DND-41 (cell line): ENCODE measurements at regions not wholly inside any gene's neighbourhood (a gene's known extent, or its start where the extent isn't known, plus 50 kb on each side); places are given as distances from the start of the nearest gene placed in this dataset.

Experiments used
- ATAC-seq: fragments of 200-7000 bp; cut with Tn5 transposase; 3 replicates; pipeline ENCODE4 v1.9.1; 2021; ENCODE audit warnings: low read depth; ENCODE audit not compliant: insufficient read depth
- DNase-seq: peaks from one replicate; pipeline ENCODE4 v3.0.0-alpha.2; 2020
- H2AFZ ChIP-seq: 2 replicates; pipeline ENCODE4 v1.6.0; 2012; ENCODE audit warnings: low read depth, low read length
- H3K27ac ChIP-seq: 2 replicates; pipeline ENCODE4 v1.5.1; 2012; ENCODE audit warnings: low read length, inconsistent platforms
- H3K27me3 ChIP-seq: fragments of 200-600 bp; sonication (generic); 2 replicates; pipeline ENCODE4 v1.6.0; 2012; ENCODE audit warnings: low read length, mild to moderate bottlenecking, inconsistent platforms; ENCODE audit not compliant: insufficient read depth, poor library complexity
- H3K36me3 ChIP-seq: 2 replicates; pipeline ENCODE4 v1.5.1; 2012; ENCODE audit warnings: low read length, inconsistent platforms; ENCODE audit not compliant: insufficient read depth
- H3K4me1 ChIP-seq: 2 replicates; pipeline ENCODE4 v1.5.1; 2012; ENCODE audit warnings: mild to moderate bottlenecking, low read length; ENCODE audit not compliant: insufficient read depth
- H3K4me2 ChIP-seq: 2 replicates; pipeline ENCODE4 v1.6.0; 2012; ENCODE audit warnings: mild to moderate bottlenecking, moderate library complexity, low read length, inconsistent platforms; ENCODE audit not compliant: insufficient read depth
- H3K4me3 ChIP-seq, 2 experiments: fragments of 200-600 bp in 1 of 2; shearing (Covaris generic) in 1 of 2; 2 replicates each; pipeline ENCODE4 v1.5.1; 2012 to 2016; ENCODE audit warnings: inconsistent platforms in 2 of 2, low read length in 2 of 2, mild to moderate bottlenecking in 2 of 2, low read depth in 1 of 2, moderate library complexity in 1 of 2
- H3K79me2 ChIP-seq: 2 replicates; pipeline ENCODE4 v1.6.0; 2012; ENCODE audit warnings: low read length, inconsistent platforms; ENCODE audit not compliant: insufficient read depth
- H3K9ac ChIP-seq: 2 replicates; pipeline ENCODE4 v1.6.0; 2012; ENCODE audit warnings: low read depth, mild to moderate bottlenecking, inconsistent platforms, low read length, moderate library complexity
- H3K9me3 ChIP-seq: 2 replicates; pipeline ENCODE4 v1.5.1; 2012; ENCODE audit warnings: low read length, moderate library complexity, mild to moderate bottlenecking, inconsistent platforms; ENCODE audit not compliant: insufficient read depth, severe bottlenecking
- H4K20me1 ChIP-seq: 2 replicates; pipeline ENCODE4 v1.6.0; 2012; ENCODE audit warnings: low read length; ENCODE audit not compliant: insufficient read depth
- EZH2 ChIP-seq: IDR thresholded peaks from 3 replicates; pipeline ENCODE4 v1.6.1; 2012; ENCODE audit warnings: borderline replicate concordance, low read depth, mild to moderate bottlenecking, moderate library complexity, low read length, inconsistent platforms; ENCODE audit not compliant: severe bottlenecking
- TF ChIP-seq, protein P1 (sequence below): IDR thresholded peaks from 2 replicates; pipeline ENCODE4 v1.5.1; 2012; ENCODE audit warnings: borderline replicate concordance, low read length, moderate library complexity, mild to moderate bottlenecking; ENCODE audit not compliant: poor library complexity, severe bottlenecking; ENCODE audit errors: extremely low read depth

DNA sequence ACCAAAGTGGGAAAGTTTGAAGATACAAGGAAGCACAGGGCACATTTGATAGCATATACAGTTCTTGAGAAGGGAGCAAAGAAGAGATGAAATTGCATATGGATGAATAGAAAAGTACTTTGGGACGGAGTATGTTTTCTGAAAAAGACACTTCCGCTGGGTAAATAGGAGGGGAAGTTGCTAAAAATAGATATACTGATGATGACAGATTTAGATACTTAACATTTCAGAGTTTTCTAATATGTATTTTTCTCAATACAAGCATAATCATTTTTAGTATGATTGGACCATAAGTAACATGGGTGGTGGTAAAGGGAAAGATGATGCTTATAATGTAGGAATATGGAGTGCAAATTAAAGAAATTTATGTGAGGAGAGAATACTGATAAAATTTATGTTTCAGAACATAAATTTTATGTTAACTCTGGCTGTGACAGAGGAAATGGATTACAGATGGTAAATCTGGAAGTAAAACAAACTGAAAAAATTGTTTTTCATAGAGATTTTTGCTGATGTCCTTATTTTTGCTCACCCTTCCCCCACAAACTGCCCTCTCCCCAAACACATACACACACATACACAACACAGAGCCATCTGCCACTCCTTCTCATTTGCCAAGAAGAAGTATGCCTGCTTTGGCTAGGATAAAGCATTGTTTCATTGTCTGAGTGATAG, 583.9 kb upstream of the MIR17HG start:
- ATAC-seq, result no peak

DNA sequence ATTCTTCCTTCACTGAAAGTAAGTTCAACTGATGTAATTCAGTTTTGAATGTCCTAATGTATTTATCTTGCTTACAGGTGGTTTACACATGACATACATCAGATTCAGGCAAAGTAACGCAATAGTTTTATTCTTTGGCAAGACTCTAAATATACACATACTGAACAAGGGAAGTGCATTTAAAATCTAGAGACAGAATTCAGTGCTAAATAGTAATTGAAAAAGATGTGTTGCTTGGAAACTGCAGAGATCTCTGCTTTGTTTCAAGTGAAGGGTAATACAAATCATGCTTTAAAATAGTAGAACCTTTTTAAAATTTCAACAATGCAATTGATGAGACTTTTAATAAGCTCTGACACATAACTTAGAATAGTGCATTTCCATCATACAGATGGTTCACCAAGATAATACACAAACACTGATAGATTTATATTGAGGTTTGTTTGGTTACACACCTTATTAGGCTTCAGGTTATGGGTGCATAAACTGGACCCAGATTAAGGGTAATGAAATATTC, 581.0 kb upstream of the MIR17HG start:
- no peak overlapping the region for H3K27ac ChIP-seq
- H3K79me2 ChIP-seq, result no peaks in the 10 kb centered on the region
- no peak for DNase-seq
- H4K20me1 ChIP-seq, result no peaks in the 10 kb centered on the region
- H3K4me2 ChIP-seq, result no peak overlapping the region
- no peaks in the 10 kb centered on the region for H3K27me3 ChIP-seq
- no peak for ATAC-seq
- no peaks in the 10 kb centered on the region for H3K4me1 ChIP-seq
- H3K36me3 ChIP-seq, result no peaks in the 10 kb centered on the region
- H3K4me3 ChIP-seq, result no peak overlapping the region
- no peak overlapping the region for H2AFZ ChIP-seq
- H3K9ac ChIP-seq, result no peak overlapping the region
- H3K9me3 ChIP-seq, result no peaks in the 10 kb centered on the region
- TF ChIP-seq, protein P1, sequence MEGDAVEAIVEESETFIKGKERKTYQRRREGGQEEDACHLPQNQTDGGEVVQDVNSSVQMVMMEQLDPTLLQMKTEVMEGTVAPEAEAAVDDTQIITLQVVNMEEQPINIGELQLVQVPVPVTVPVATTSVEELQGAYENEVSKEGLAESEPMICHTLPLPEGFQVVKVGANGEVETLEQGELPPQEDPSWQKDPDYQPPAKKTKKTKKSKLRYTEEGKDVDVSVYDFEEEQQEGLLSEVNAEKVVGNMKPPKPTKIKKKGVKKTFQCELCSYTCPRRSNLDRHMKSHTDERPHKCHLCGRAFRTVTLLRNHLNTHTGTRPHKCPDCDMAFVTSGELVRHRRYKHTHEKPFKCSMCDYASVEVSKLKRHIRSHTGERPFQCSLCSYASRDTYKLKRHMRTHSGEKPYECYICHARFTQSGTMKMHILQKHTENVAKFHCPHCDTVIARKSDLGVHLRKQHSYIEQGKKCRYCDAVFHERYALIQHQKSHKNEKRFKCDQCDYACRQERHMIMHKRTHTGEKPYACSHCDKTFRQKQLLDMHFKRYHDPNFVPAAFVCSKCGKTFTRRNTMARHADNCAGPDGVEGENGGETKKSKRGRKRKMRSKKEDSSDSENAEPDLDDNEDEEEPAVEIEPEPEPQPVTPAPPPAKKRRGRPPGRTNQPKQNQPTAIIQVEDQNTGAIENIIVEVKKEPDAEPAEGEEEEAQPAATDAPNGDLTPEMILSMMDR, result no peak
- TF ChIP-seq EZH2, result no peak

More for the DNA sequence above, 583.9 kb upstream of the MIR17HG start:
- no peaks in the 10 kb centered on the region for H3K79me2 ChIP-seq
- H3K36me3 ChIP-seq, result no peaks in the 10 kb centered on the region
- H3K4me3 ChIP-seq, result no peak overlapping the region
- H3K9me3 ChIP-seq, result no peaks in the 10 kb centered on the region
- no peaks in the 10 kb centered on the region for H4K20me1 ChIP-seq
- H2AFZ ChIP-seq, result no peak overlapping the region
- no peak for DNase-seq
- H3K9ac ChIP-seq, result no peak overlapping the region
- H3K4me2 ChIP-seq, result no peak overlapping the region
- no peaks in the 10 kb centered on the region for H3K4me1 ChIP-seq
- H3K27me3 ChIP-seq, result no peaks in the 10 kb centered on the region
- no peak overlapping the region for H3K27ac ChIP-seq
- TF ChIP-seq EZH2, result no peak
- TF ChIP-seq, protein P1, result no peak

DNA sequence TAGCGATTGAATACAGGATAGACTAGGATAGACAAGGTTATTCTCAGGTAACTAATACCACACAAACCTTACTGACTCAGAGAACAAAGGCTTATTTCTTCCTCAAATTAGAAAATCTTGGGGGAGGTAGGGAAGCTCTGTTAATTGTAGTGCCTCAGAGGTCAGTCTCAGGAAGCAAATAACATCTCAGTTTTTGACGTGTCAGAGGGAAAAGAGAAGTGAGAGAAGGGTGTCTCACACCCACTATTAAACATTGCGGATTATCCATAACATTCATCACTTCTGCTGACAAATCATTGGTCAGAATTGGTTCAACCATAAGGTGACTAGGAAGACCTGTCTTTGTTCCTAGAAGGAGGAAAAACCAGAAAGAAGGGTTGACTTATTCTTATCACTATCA, 579.4 kb upstream of the MIR17HG start:
- ATAC-seq, result no peak
- no peak overlapping the region for H3K9ac ChIP-seq
- H3K36me3 ChIP-seq, result no peaks in the 10 kb centered on the region
- H3K27ac ChIP-seq, result no peak overlapping the region
- H2AFZ ChIP-seq, result no peak overlapping the region
- no peak overlapping the region for H3K4me2 ChIP-seq
- no peaks in the 10 kb centered on the region for H3K9me3 ChIP-seq
- H3K4me3 ChIP-seq, result no peak overlapping the region
- TF ChIP-seq EZH2, result no peak
- TF ChIP-seq, protein P1, result no peak
- no peaks in the 10 kb centered on the region for H4K20me1 ChIP-seq
- H3K27me3 ChIP-seq, result no peaks in the 10 kb centered on the region
- no peaks in the 10 kb centered on the region for H3K79me2 ChIP-seq
- no peak for DNase-seq
- no peaks in the 10 kb centered on the region for H3K4me1 ChIP-seq

DNA sequence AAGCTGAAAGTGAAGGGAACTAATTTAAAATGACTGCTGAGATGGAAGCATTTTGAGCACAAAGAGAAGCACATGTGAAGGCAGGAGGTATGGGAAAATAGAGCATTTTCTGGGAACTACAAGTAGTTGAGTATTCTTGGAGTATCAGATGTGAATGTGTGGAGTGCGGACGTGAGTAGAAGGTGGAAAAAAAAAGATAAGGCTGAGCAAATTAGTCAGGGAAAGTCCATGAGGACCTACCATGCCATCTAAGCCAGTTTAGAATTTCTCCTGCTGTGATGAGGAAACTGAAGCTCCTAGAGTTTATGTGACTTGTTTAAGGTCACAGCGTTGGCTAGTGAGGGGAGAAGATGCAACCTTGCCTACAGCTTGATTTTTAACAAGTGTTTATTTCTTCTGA, 578.1 kb upstream of the MIR17HG start:
- no peak for TF ChIP-seq EZH2
- TF ChIP-seq, protein P1, result no peak
- no peak overlapping the region for H2AFZ ChIP-seq
- no peak overlapping the region for H3K27ac ChIP-seq
- no peak overlapping the region for H3K4me3 ChIP-seq
- no peaks in the 10 kb centered on the region for H3K4me1 ChIP-seq
- H3K79me2 ChIP-seq, result no peaks in the 10 kb centered on the region
- H4K20me1 ChIP-seq, result no peaks in the 10 kb centered on the region
- H3K27me3 ChIP-seq, result no peaks in the 10 kb centered on the region
- no peaks in the 10 kb centered on the region for H3K36me3 ChIP-seq
- no peaks in the 10 kb centered on the region for H3K9me3 ChIP-seq
- no peak overlapping the region for H3K9ac ChIP-seq
- no peak for DNase-seq
- ATAC-seq, result no peak
- no peak overlapping the region for H3K4me2 ChIP-seq
